ENCODE measurements at regions not wholly inside any gene's neighbourhood (a gene's known extent, or its start where the extent isn't known, plus 50 kb on each side); places are given as distances from the start of the nearest gene placed in this dataset.

- TF ChIP-seq SIN3A (IDR thresholded peaks at IDR 0.05; ENCODE audit: borderline replicate concordance, insufficient read depth, low read length) (no peak), TAF1 (IDR thresholded peaks at IDR 0.05; ENCODE audit: borderline replicate concordance, insufficient read depth, low read length) (no peak), POLR2AphosphoS5 (IDR thresholded peaks at IDR 0.05; ENCODE audit: low read depth, low read length) (no peak)
- TF ChIP-seq, protein P1, sequence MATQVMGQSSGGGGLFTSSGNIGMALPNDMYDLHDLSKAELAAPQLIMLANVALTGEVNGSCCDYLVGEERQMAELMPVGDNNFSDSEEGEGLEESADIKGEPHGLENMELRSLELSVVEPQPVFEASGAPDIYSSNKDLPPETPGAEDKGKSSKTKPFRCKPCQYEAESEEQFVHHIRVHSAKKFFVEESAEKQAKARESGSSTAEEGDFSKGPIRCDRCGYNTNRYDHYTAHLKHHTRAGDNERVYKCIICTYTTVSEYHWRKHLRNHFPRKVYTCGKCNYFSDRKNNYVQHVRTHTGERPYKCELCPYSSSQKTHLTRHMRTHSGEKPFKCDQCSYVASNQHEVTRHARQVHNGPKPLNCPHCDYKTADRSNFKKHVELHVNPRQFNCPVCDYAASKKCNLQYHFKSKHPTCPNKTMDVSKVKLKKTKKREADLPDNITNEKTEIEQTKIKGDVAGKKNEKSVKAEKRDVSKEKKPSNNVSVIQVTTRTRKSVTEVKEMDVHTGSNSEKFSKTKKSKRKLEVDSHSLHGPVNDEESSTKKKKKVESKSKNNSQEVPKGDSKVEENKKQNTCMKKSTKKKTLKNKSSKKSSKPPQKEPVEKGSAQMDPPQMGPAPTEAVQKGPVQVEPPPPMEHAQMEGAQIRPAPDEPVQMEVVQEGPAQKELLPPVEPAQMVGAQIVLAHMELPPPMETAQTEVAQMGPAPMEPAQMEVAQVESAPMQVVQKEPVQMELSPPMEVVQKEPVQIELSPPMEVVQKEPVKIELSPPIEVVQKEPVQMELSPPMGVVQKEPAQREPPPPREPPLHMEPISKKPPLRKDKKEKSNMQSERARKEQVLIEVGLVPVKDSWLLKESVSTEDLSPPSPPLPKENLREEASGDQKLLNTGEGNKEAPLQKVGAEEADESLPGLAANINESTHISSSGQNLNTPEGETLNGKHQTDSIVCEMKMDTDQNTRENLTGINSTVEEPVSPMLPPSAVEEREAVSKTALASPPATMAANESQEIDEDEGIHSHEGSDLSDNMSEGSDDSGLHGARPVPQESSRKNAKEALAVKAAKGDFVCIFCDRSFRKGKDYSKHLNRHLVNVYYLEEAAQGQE (IDR thresholded peaks at IDR 0.05; ENCODE audit: insufficient read depth in 1 of 2, low read depth in 2 of 2, low read length in 2 of 2): no peak
These were observed 121.6 kb upstream of the RALGAPA2 start for GRCh38 chr20:20834008-20834407.
